ENCODE measurements at regions not wholly inside any gene's neighbourhood (a gene's known extent, or its start where the extent isn't known, plus 50 kb on each side); places are given as distances from the start of the nearest gene placed in this dataset.
A peak's percentile ranks its signal among the peaks of the same experiment; 100 is the strongest.

DNA sequence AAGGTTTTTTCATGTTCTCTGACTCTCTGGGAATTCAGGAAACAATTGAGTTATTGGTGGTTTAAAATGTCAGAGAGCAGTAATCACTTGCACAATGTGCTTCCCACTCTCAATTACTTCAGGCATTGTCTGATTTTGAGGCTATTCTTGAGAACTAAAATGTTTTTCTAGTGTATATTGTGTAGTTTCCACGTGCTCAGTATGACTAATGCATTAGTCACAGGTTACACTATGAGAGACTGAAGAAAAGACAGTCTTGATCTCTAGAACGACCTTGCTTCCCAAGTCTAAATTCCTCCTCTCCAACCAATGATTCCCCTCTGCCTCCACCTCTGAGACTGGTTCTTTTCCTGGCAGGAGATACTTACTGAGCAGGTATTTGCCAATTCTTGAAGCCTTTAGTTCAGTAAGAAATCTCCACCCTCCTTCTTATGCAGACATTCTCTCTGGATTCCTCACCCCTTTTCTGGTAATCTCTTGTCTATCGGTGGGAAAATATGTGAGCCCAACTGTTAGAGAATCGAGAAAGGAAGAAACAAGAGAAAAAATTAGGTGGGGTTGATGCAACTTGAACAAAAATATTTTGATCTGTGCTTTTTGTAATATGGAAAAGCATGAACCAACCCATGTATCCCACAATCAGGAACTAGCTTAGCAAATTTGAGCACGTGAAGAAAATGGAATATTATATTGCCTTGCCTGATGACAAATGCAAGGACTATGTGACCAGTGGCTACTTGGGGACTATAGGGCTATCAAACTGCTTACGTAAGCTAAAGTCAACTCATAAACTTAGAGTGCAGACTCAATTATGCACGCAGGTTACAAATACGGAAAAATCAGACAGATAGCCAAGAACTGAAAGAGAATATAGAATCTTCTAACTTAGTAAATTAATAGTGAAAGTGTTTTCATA lies 61.1 kb upstream of the SLC22A16 start:
- DNase-seq, result no peak

DNA sequence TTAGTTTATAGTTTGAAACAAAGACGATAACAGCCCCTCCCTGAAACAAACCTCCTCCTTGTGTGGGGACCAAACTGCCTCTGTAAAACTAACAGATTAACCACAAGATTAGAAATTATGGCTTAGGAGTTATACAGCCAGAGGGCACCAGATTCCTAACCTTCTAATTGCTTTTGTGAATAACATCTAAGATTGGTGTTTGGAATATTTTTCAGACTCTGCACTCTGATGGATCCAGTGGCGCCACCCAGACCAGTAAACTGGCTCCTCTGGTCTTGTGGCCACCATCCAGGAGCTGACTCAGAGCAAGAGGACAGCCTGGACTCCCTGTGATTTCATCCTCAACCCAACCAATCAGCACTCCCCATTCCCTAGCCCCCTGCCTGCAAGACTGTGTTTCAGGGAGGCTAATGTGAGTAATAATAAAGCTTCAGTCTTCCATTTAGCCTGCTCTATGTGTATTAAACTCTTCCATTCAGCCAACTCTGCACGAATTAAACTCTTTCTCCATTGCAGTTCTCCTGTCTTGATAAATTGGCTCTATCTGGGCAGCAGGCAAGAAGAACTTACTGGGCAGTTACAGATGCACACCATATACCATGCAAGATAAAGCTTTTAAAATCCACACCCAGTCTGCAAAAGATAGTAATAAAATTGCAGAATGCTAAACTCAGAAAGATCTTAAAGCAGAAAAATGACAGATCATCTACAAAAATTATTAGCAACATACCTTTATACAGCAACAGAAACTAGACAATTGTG lies 58.5 kb upstream of the SLC22A16 start:
- no peak for DNase-seq

DNA sequence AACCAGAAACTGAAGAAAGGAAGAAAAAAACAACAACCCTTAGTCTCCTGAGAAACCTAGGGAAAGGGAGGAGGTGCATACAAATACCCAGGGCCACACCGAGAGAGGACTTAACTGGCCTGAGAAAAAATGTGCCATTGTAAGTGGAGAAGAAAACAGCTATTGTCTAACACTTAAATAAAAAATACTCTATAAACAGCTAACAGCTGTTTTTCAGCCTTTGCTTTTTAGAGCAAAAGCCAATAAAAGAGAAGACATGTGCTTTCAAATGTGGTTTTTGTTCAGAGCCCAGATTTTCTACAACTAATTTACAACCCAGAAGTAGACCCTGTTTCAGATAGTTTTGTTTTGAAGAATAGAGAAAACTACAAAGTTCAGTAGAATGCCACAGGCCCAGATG lies 56.0 kb upstream of the SLC22A16 start:
- DNase-seq, result no peak

DNA sequence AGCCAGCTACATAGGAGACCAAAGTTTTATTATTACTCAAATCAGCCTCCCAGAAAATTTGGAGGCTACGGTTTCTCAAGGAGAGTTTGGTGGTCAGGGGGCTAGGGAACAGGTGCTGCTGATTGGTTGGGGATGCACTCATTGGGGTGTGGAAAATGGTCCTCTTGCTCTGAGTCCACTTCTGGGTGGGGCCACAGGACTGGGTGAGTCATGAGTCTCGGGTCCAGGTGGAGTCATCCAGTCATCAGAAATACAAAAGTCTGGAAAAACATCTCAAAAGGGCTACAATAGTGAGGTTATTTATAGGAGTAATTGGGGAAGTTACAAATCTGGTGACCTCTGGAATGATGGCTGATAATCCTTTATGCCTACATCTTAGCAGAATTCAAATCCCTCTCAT lies 54.3 kb upstream of the SLC22A16 start:
- no peak for DNase-seq

DNA sequence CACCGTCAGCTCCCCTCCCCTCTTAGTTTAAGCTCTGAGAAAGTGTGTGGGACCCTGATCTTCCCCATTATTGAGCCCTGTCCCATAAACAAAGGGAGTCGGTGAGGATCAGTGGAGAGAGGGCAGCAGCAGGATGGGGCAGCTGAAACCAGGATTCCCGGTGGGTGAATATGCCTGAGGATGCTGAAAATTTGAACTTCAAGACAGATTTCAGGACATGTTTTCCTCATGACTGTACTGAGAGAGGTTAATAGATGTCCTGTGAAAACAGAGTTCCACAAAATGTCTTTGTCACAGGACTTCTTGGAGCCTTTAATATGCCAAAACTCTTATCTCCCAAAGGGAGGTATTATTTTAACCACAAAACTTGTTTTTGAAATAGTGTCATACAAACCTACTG lies 53.5 kb upstream of the SLC22A16 start:
- no peak for DNase-seq

DNA sequence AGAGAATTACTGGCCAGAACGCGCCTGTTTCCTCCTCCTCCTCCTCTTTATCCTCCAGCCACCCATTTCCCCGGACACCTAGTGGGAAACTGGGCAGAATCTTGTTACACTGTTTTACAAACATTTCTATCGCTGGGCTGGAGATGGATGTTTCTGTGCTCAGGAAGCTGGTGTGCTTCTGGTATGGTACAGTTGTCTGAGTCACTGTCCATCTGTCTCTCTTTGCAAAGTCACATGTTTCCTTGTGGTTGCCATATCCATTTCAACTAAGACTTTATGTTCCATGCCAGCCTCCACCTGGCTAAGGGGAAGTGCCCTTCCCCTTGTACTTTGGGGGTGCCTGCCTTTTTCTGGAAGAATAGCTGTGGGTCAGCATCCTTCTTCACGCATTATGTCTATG lies 52.9 kb upstream of the SLC22A16 start:
- DNase-seq, result peak; percentile 16

DNA sequence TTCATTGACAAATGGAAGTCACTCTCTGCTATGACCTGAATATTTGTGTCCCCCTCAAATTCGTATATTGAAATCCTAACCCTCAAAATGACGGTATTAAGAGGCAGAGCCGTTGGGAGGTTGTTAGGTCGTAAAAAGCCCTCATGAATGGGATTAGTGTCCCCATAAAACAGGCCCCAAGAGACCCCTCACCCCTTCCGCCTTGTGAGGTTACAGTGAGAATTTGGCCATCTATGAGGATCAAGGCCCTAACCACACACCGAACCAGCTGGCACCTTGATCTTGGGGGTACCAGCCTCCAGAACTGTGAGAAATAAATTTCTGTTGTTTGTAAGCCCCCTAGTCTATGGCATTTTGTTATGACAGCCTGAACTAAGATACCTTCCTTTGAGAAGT lies 52.5 kb upstream of the SLC22A16 start:
- no peak for DNase-seq

DNA sequence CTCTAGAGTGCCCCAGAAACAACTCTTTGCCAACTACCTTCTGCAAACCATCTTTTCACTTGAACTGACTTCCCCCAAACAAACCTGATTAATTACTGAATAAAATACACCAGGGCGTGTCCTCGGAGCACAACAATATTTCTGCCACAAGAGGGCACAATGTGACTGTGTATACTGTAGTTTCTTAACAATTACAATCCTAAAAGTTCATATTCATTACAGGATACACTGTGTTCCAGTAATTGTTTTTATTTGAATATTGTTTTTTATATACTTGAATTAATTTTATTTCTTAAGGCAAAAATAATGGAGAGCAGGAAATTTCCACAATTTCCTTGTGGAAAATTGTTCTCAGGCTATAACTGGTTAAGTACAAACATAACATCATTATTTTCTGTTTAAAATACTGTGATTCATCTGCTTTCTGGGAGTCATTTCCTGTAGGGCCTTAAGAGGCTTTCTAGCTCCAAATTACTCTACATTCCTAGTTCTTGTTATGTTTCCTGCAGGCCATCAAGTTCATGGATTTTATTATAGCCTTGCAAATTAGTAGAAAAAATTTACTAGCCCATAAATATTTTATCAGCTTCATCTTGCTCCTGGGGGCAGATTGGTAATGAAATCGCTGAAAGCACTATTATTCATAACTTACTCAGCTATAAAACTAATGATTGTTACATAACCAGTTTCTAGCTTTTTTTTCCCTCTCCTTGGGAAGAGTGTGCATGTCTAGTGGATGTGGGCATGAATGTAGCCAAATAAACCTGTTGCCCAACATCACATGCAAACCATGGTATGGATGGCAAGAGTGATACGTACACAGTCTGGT lies 51.9 kb upstream of the SLC22A16 start:
- DNase-seq, result peak; percentile 54

DNA sequence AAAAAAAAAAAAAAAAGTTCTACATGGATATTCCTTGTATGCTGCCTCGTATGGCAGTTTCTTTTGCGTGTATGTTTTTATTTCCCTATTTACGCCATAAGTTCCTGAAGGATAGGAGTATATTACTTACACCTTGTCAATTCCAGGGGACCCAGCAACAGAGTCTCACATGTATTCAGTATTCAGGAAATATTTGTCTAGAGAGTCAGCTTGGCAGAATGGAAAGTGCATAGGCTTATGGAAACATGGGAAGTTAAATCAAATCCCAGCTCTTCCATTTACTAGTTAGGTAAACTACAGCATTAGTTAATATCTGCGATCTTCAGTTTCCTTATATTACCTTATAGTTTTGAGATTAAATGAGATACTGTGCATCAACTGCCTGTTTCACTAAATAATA lies 51.1 kb upstream of the SLC22A16 start:
- no peak for DNase-seq

DNA sequence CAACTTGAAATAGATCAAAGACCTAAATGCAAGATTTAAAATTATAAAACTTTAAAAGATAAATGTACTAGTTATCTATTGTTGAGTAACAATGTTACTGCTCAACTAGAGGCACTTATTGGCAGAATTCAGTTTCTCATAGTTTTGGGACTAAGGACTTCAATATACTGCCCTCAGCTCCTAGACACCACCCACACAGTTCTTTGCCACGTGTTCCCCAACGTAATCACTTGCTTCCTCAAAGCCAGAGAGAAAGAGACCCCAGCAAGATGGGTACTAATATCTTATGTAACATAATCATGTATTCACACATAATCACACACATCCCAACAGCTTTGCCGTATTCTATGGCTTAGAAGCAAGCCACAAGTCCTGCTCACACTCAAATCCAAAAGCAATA lies 50.3 kb upstream of the SLC22A16 start:
- DNase-seq, result no peak

All from KG1 (cell line).